Retinal pigment epithelial cell (primary cell): ENCODE measurements at regions not wholly inside any gene's neighbourhood (a gene's known extent, or its start where the extent isn't known, plus 50 kb on each side); places are given as distances from the start of the nearest gene placed in this dataset.

Source experiments
- DNase-seq: peaks from one replicate; pipeline ENCODE4 v3.0.0-alpha.2; 2010; ENCODE audit warnings: low read depth
- H3K4me3 ChIP-seq: 2 replicates; pipeline ENCODE4 v1.5.1; 2011; ENCODE audit warnings: mild to moderate bottlenecking, low read length, control low read depth, moderate library complexity
- CTCF ChIP-seq: conservative IDR thresholded peaks from 2 replicates; pipeline ENCODE4 v1.5.1; 2011; ENCODE audit warnings: low read depth, low read length, control low read depth, inconsistent platforms

DNA sequence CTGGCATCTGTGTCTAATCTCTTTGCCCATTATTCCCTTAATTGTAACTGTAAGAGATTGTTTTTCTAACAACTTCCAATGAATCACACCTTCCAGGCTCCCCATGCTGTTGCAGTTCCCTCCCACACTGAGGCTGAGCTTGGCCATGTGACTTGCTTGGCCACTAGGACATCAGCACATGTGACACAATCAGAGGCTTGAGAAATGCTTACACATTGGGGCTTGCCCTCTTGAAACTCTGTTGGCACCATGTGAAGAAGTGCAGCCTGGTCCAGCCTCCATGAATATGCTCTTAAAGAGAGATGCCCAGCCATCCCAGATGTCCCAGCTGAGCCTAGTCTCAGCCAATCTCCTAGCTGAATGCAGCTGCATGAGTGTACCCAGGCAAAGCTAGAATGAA, 326.8 kb upstream of the SOX2 start:
- no peak for TF ChIP-seq CTCF
- DNase-seq, result peak; percentile 12
- no peak overlapping the region for H3K4me3 ChIP-seq

DNA sequence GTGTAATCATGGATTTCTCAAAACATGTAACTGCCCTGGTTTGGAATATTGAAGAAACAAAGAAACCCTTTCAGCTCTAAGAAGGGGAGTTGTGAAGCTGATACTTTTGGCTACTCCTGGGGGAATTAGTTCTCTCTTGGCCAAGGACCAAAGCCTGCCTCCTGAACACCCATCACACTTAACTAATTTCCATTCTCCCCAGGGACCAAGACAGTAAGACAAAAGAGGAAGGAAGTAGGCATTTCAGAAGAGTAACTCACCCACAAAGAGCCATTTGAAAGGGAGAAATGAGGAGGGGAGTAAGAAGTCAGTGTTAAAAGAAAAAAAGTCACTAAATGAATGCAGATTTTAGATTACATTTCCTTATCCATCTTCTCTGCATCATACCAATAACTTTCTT, 328.0 kb upstream of the SOX2 start:
- no peak for DNase-seq
- TF ChIP-seq CTCF, result no peak

GRCh38 chr3:181383201-181383600, 328.5 kb upstream of the SOX2 start:
- H3K4me3 ChIP-seq, result no peak overlapping the region
- no peak for TF ChIP-seq CTCF
- DNase-seq, result no peak

More for the DNA sequence above, 328.0 kb upstream of the SOX2 start:
- no peak overlapping the region for H3K4me3 ChIP-seq

DNA sequence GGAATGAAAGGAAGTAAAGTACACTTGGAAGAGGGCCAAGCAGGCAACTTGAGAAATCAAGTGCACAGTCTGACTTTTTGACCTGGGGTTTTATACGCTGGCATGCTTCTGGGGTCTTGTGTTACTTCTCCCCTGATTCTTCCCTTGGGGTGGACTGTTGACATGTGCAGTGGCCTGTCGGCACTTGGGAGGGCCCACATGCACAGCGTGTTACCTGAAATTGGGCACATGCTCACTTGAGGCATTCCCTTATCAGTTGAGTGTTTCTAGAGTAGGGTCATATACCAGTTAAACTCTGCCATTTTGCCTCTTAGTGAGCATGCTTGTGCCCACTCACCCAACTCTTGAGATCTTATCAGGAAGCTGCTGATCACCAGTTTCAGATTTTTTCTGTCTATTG, 329.1 kb upstream of the SOX2 start:
- no peak for TF ChIP-seq CTCF
- no peak overlapping the region for H3K4me3 ChIP-seq
- no peak for DNase-seq

GRCh38 chr3:181379278-181379677, 332.4 kb upstream of the SOX2 start:
- TF ChIP-seq CTCF, result no peak
- no peak for DNase-seq
- H3K4me3 ChIP-seq, result no peak overlapping the region

GRCh38 chr3:181369637-181370036, 342.1 kb upstream of the SOX2 start:
- TF ChIP-seq CTCF, result no peak
- DNase-seq, result no peak
- no peak overlapping the region for H3K4me3 ChIP-seq

- TF ChIP-seq CTCF, result no peak
- no peak overlapping the region for H3K4me3 ChIP-seq
- DNase-seq, result no peak
These were observed 348.5 kb upstream of the SOX2 start for GRCh38 chr3:181363231-181363630.
